HEK293 (cell line): ENCODE measurements at regions not wholly inside any gene's neighbourhood (a gene's known extent, or its start where the extent isn't known, plus 50 kb on each side); places are given as distances from the start of the nearest gene placed in this dataset.

Experiments
- CTCF ChIA-PET: fragments of 350-600 bp; formaldehyde crosslinking; extraction: SDS; loops from one replicate; lab custom pipeline; 2021; ENCODE audit warnings: antibody characterized with exemption; lab: Yijun Ruan, JAX
- POLR2A ChIA-PET: fragments of 300-600 bp; formaldehyde crosslinking; extraction: SDS; loops from one replicate; lab custom pipeline; 2020; ENCODE audit warnings: antibody characterized with exemption, inconsistent platforms; lab: Yijun Ruan, JAX
- H3K27ac ChIP-seq: fragments of 200-500 bp; sonication (Bioruptor generic); 2 replicates; pipeline ENCODE4 v1.5.1; 2014; ENCODE audit warnings: low read depth, low read length, control low read depth, inconsistent platforms; ENCODE audit errors: extremely low read depth
- H3K36me3 ChIP-seq, 2 experiments: fragments of 200-500 bp in 1 of 2; sonication (Bioruptor generic) in 1 of 2; 1 replicate in 1 of 2; 2 replicates in 1 of 2; pipeline ENCODE4 v1.5.1; 2014 to 2017; ENCODE audit warnings: inconsistent platforms in 2 of 2, low read length in 2 of 2; ENCODE audit not compliant: control insufficient read depth in 2 of 2, insufficient read depth in 1 of 2
- H3K4me1 ChIP-seq: fragments of 200-500 bp; sonication (Bioruptor generic); 2 replicates; pipeline ENCODE4 v1.5.1; 2014; ENCODE audit warnings: mild to moderate bottlenecking, low read length, inconsistent platforms; ENCODE audit not compliant: control insufficient read depth, insufficient read depth
- H3K4me3 ChIP-seq: 2 replicates; pipeline ENCODE4 v1.5.1; 2011; ENCODE audit warnings: low read depth, mild to moderate bottlenecking, control low read depth, low read length, moderate library complexity
- H3K9me3 ChIP-seq: fragments of 200-500 bp; sonication (Bioruptor generic); 2 replicates; pipeline ENCODE4 v1.5.1; 2014; ENCODE audit warnings: low read depth, low read length, inconsistent platforms; ENCODE audit not compliant: control insufficient read depth, insufficient read depth
- ELK4 ChIP-seq: IDR thresholded peaks from 2 replicates; pipeline ENCODE4 v1.6.1; 2011; ENCODE audit warnings: mild to moderate bottlenecking, low read depth, low read length, borderline replicate concordance
- HOXC10 ChIP-seq: sonication (generic); formaldehyde crosslinking; IDR thresholded peaks from 2 replicates; pipeline ENCODE4 v1.8.1; 2023; ENCODE audit warnings: mild to moderate bottlenecking, missing genetic modification reagents
- INSM2 ChIP-seq: fragments of 450-650 bp; formaldehyde crosslinking; IDR thresholded peaks from 2 replicates; pipeline ENCODE4 v1.5.1; 2016; ENCODE audit warnings: missing biosample characterization, missing genetic modification characterization
- KLF16 ChIP-seq: fragments of 450-650 bp; formaldehyde crosslinking; IDR thresholded peaks from 2 replicates; pipeline ENCODE4 v1.5.1; 2017; ENCODE audit warnings: missing biosample characterization, missing genetic modification characterization
- KLF17 ChIP-seq: fragments of 450-650 bp; formaldehyde crosslinking; IDR thresholded peaks from 2 replicates; pipeline ENCODE4 v1.5.1; 2016; ENCODE audit warnings: missing biosample characterization, missing genetic modification characterization
- PRDM6 ChIP-seq: fragments of 450-650 bp; formaldehyde crosslinking; IDR thresholded peaks from 2 replicates; pipeline ENCODE4 v1.5.1; 2017; ENCODE audit warnings: missing biosample characterization, missing genetic modification characterization
- REPIN1 ChIP-seq: fragments of 450-650 bp; formaldehyde crosslinking; IDR thresholded peaks from 2 replicates; pipeline ENCODE4 v1.5.1; 2017; ENCODE audit warnings: missing biosample characterization, missing genetic modification characterization, low read depth
- TRIM28 ChIP-seq: IDR thresholded peaks from 2 replicates; pipeline ENCODE4 v1.6.1; 2011; ENCODE audit warnings: low read length, control low read depth, borderline replicate concordance
- YY1 ChIP-seq: fragments of 450-650 bp; formaldehyde crosslinking; IDR thresholded peaks from 2 replicates; pipeline ENCODE4 v1.5.1; 2018; ENCODE audit warnings: missing biosample characterization, missing genetic modification characterization
- ZBTB17 ChIP-seq: fragments of 450-650 bp; formaldehyde crosslinking; IDR thresholded peaks from 2 replicates; pipeline ENCODE4 v1.5.1; 2016; ENCODE audit warnings: missing biosample characterization, missing genetic modification characterization
- ZBTB20 ChIP-seq: fragments of 450-650 bp; formaldehyde crosslinking; IDR thresholded peaks from 2 replicates; pipeline ENCODE4 v1.5.1; 2016; ENCODE audit warnings: missing biosample characterization, missing genetic modification characterization
- ZBTB8A ChIP-seq: fragments of 450-650 bp; formaldehyde crosslinking; IDR thresholded peaks from 2 replicates; pipeline ENCODE4 v1.5.1; 2016; ENCODE audit warnings: missing biosample characterization, missing genetic modification characterization
- ZFP37 ChIP-seq: fragments of 450-650 bp; formaldehyde crosslinking; IDR thresholded peaks from 2 replicates; pipeline ENCODE4 v1.5.1; 2016; ENCODE audit warnings: missing biosample characterization, missing genetic modification characterization
- ZNF140 ChIP-seq: fragments of 450-650 bp; formaldehyde crosslinking; IDR thresholded peaks from 2 replicates; pipeline ENCODE4 v1.5.1; 2016; ENCODE audit warnings: missing biosample characterization, missing genetic modification characterization
- ZNF169 ChIP-seq: fragments of 450-650 bp; formaldehyde crosslinking; IDR thresholded peaks from 2 replicates; pipeline ENCODE4 v1.5.1; 2016; ENCODE audit warnings: missing biosample characterization, missing genetic modification characterization
- ZNF221 ChIP-seq: fragments of 450-650 bp; formaldehyde crosslinking; IDR thresholded peaks from 2 replicates; pipeline ENCODE4 v1.5.1; 2017; ENCODE audit warnings: missing biosample characterization, missing genetic modification characterization, borderline replicate concordance
- ZNF248 ChIP-seq: fragments of 450-650 bp; formaldehyde crosslinking; IDR thresholded peaks from 2 replicates; pipeline ENCODE4 v1.5.1; 2017; ENCODE audit warnings: missing biosample characterization, missing genetic modification characterization
- ZNF416 ChIP-seq: fragments of 450-650 bp; formaldehyde crosslinking; IDR thresholded peaks from 2 replicates; pipeline ENCODE4 v1.5.1; 2016; ENCODE audit warnings: missing biosample characterization, missing genetic modification characterization
- ZNF488 ChIP-seq: fragments of 450-650 bp; formaldehyde crosslinking; IDR thresholded peaks from 2 replicates; pipeline ENCODE4 v1.5.1; 2016; ENCODE audit warnings: missing biosample characterization, missing genetic modification characterization
- ZNF514 ChIP-seq: fragments of 450-650 bp; formaldehyde crosslinking; IDR thresholded peaks from 2 replicates; pipeline ENCODE4 v1.5.1; 2016; ENCODE audit warnings: missing biosample characterization, missing genetic modification characterization
- ZNF544 ChIP-seq: fragments of 450-650 bp; formaldehyde crosslinking; IDR thresholded peaks from 2 replicates; pipeline ENCODE4 v1.5.0; 2017; ENCODE audit warnings: missing biosample characterization, missing genetic modification characterization
- ZNF555 ChIP-seq: fragments of 450-650 bp; formaldehyde crosslinking; conservative IDR thresholded peaks from 2 replicates; pipeline ENCODE4 v1.5.1; 2017; ENCODE audit warnings: missing biosample characterization, mild to moderate bottlenecking, missing genetic modification characterization, inconsistent platforms
- ZNF558 ChIP-seq: fragments of 450-650 bp; formaldehyde crosslinking; IDR thresholded peaks from 2 replicates; pipeline ENCODE4 v1.5.1; 2016; ENCODE audit warnings: missing biosample characterization, missing genetic modification characterization
- ZNF561 ChIP-seq: fragments of 450-650 bp; IDR thresholded peaks from 2 replicates; pipeline ENCODE4 v1.5.1; 2018; ENCODE audit warnings: missing biosample characterization, missing genetic modification characterization, borderline replicate concordance
- ZNF596 ChIP-seq: fragments of 450-650 bp; IDR thresholded peaks from 2 replicates; pipeline ENCODE4 v1.5.0; 2018; ENCODE audit warnings: missing biosample characterization, mild to moderate bottlenecking, missing genetic modification characterization, moderate library complexity
- ZNF600 ChIP-seq: fragments of 450-650 bp; formaldehyde crosslinking; IDR thresholded peaks from 2 replicates; pipeline ENCODE4 v1.5.1; 2016; ENCODE audit warnings: missing biosample characterization, missing genetic modification characterization
- ZNF621 ChIP-seq: fragments of 450-650 bp; formaldehyde crosslinking; IDR thresholded peaks from 2 replicates; pipeline ENCODE4 v1.5.1; 2017; ENCODE audit warnings: missing biosample characterization, missing genetic modification characterization
- ZNF623 ChIP-seq: fragments of 450-650 bp; formaldehyde crosslinking; IDR thresholded peaks from 2 replicates; pipeline ENCODE4 v1.5.1; 2016; ENCODE audit warnings: missing biosample characterization, missing genetic modification characterization
- ZNF654 ChIP-seq: fragments of 450-650 bp; formaldehyde crosslinking; IDR thresholded peaks from 2 replicates; pipeline ENCODE4 v1.5.1; 2016; ENCODE audit warnings: low read depth, missing biosample characterization, missing genetic modification characterization

GRCh38 chr17:72467841-72468653 lies 347.2 kb downstream of the SOX9 start (continued):
- TF ChIP-seq ZNF488 (no peak), REPIN1 (tag by site-specific recombination) (no peak), ELK4 (no peak), ZNF558 (tag by site-specific recombination) (no peak), ZNF416 (tag by site-specific recombination) (no peak), ZFP37 (tag by site-specific recombination) (no peak), KLF16 (tag by site-specific recombination) (no peak), TRIM28 (no peak), INSM2 (tag by site-specific recombination) (no peak), HOXC10 (CRISPR knock-in tag) (no peak), ZNF248 (tag by site-specific recombination) (no peak), PRDM6 (tag by site-specific recombination) (no peak), ZBTB17 (tag by site-specific recombination) (no peak), ZNF623 (tag by site-specific recombination) (no peak), ZNF654 (no peak), ZNF596 (peak; percentile 73), ZBTB20 (tag by site-specific recombination) (no peak), ZNF221 (tag by site-specific recombination) (no peak)
- TF ChIP-seq, all 188 proteins: peak for 5

- POLR2A ChIA-PET: interaction anchor here (0.7 kb wide), 1 partner anchor 130 kb away, joined by 3 read pairs; no protein-coding TSS in a partner anchor
- Histone ChIP-seq H3K36me3 (no peaks in the 10 kb centered on the region), H3K27ac (no peak overlapping the region), H3K4me3 (no peak overlapping the region), H3K9me3 (no peaks in the 10 kb centered on the region), H3K4me1 (peaks cover 11% of the 10 kb centered on the region)
- no peak for TF ChIP-seq ZNF544 (tag by site-specific recombination)
- TF ChIP-seq ZNF621 (tag by site-specific recombination): no peak
- no peak for TF ChIP-seq KLF17 (tag by site-specific recombination)
- TF ChIP-seq ZNF169 (tag by site-specific recombination): no peak
- no peak for TF ChIP-seq ZNF514 (tag by site-specific recombination)
- TF ChIP-seq ZNF561 (tag by site-specific recombination): no peak
- TF ChIP-seq ZNF555 (tag by site-specific recombination): no peak
- TF ChIP-seq YY1 (tag by site-specific recombination): no peak
- no peak for TF ChIP-seq ZNF600 (tag by site-specific recombination)
- no peak for TF ChIP-seq ZNF140 (tag by site-specific recombination)
- TF ChIP-seq ZBTB8A (tag by site-specific recombination): no peak
- CTCF ChIA-PET: interaction anchor here (0.7 to 0.9 kb wide), 2 partner anchors 11 to 1813 kb away, joined by 3 read pairs; no protein-coding TSS in a partner anchor
Observed at GRCh38 chr17:72468841-72469240, 348.0 kb downstream of the SOX9 start.
